HG03342 (cell line): ENCODE measurements at regions not wholly inside any gene's neighbourhood (a gene's known extent, or its start where the extent isn't known, plus 50 kb on each side); places are given as distances from the start of the nearest gene placed in this dataset.

Source experiments
- ATAC-seq: cut with Tn5 transposase; IDR thresholded peaks from one replicate; pipeline ENCODE4 v1.9.1; 2021; ENCODE audit warnings: mild to moderate bottlenecking, moderate library complexity; ENCODE audit not compliant: unreplicated experiment

DNA sequence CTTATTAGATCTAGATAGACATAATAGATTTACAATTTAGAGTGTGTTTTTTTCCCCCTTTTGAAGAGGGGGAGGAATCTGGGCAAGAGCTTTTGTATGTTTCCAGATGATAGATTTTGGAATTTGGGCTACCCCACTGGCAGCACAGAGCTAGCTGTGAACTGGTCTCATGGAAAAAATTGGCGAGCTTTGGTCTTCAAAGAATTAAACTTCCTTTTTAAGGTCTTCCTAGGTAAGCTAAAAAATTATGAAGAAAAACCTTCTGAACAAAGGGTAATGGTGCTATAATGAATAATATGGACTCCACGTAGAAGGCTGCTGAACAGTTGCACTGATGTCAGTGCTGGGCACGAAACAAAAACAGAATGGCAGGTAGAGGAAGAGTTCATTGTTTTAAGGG is 109.3 kb downstream of the ZIC5 start:
- ATAC-seq, result no peak

- no peak for ATAC-seq
Measured at GRCh38 chr13:99861771-99862170, 109.8 kb downstream of the ZIC5 start.

GRCh38 chr13:99860745-99861144 is 110.8 kb downstream of the ZIC5 start:
- no peak for ATAC-seq

DNA sequence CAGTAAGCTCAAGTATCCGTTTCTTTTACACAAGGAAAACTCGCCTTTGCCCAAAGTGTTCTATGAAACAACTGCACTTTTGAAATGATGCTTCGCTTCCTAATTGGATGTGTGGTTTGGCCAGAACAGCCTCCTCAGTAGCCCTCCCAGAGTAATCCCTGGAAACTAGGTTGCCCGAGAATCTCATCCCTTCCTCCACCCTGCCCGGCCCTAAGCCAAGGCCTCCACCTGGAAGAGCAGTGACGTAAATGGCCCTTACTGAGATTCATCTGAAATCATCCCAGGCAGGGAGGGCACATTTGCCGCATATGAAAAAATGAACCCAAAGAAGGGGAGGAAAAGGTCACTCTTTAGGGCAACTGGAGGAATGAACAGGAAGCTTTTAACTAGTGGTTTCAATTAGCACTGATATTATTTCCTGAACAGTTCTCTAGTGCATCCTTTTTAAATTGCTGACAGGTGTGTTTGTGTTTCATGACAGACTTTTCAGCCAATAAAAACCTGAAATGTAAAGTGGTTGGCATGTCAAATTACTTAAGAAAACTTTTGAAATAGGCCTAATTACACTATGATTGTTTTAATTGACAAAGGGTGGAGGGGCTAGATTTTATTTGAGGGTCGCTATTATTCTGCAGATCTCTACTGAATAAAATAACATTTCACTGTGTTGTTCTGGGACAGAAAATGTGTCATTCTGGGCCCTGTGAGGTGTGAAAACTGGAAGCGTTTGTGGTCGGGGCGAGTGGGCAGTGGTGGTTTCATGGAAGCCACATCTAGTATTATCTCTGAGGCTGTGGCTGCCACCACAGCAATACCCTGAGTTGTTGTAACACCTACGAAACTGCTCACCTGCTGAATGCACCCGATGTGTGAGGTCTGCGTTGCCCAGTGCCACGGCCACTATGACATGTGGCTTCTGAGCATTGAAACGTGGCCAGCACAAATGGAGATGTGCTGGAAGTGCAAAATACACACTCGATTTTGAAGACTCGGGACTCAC is 112.1 kb downstream of the ZIC5 start:
- ATAC-seq, result peak; percentile 70

DNA sequence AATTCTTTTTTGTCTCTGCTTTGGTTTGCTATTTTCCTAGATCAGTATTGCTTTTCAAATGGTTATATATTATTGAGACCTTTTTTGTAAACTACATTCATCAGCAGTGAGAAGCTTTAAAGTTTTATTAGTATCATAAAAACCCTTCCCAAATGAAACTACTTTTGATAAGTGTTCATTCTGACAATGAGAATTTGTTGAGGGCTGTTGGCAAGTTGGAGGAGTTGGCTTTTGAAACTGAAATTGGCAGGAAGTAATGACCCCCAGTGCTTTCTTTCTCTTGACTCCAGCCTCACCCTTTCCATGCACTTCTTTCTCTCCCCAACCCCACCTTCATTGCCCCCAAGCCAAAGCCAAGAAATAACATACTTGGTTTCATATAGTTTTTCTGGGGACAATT is 113.8 kb downstream of the ZIC5 start:
- ATAC-seq, result no peak

DNA sequence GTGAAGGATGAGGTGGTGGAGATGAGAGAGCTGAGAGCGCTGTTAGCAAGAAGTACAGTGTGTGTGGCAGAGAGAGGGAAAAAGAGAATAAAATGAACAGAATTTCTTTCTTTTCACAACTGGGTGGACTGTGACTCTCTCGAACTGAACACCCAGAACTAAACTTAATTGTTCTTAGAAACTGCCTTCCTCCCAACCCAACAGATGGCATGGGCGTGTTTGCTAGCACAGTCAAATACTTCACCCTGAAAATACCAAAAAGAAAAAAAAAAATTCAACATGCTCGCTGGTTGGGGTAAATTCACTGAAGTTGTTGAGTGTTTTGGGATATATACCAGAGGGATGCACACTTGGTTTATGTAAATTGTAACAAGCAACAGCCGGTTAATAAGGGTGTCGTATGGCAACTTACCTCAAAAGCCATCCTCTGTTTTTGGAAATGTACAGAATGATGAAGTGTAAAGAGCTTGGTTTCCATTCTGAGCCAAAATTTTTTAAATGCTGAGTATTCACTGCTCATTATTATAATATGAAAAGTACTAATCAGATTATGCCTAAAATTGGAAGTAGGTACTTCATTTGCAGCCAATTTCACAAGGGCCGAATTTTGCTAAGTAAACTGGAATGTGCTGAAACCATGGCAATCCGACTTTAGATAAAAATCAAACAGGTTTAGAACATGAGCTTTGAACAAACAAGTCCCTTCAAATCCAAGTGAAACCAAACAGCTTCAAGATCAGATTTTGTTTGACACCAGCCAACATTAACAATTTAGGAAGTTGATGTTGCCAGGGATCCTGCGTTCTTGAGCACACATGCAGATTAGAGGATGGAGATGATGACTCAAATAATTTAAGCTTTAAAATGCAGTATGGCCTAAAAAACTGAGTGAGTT is 115.8 kb downstream of the ZIC5 start:
- ATAC-seq, result no peak

GRCh38 chr13:99854366-99854765 is 117.2 kb downstream of the ZIC5 start:
- ATAC-seq, result no peak

GRCh38 chr13:99847318-99847750 is 124.2 kb downstream of the ZIC5 start:
- no peak for ATAC-seq

DNA sequence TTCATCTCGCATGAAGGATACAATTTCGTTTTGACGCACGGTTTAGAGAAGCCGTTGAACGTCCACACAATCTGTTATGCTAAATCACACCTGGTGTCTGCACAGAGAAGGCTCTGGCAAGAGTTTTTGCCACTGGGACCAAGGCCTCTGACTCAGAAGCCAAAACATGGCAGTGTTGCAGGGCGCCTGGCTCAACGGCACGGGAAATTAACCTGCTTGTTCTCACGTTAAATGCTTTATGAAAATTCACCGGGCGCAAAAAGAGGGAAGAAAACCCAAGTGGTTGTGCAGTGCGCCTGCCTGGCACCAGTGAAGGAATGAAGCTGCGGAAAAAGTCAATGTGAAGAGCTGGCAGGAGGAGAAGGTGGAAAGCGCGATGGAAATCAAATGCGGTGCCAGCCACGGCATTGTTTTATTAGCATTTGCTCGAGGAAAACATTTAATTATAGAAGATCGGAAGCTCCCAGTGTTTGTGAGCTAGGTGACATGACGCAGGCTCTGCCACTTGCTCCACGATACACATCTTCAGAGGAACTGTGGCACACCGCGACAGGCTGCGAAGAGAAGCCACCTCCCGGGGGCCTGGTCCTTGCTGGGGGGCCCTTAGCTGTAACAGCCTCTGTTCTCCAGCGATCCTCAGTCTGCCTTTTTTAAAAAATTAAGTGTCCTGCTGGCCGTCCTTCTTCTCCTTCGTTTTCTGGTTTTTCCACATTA is 126.2 kb downstream of the ZIC5 start:
- ATAC-seq, result no peak

DNA sequence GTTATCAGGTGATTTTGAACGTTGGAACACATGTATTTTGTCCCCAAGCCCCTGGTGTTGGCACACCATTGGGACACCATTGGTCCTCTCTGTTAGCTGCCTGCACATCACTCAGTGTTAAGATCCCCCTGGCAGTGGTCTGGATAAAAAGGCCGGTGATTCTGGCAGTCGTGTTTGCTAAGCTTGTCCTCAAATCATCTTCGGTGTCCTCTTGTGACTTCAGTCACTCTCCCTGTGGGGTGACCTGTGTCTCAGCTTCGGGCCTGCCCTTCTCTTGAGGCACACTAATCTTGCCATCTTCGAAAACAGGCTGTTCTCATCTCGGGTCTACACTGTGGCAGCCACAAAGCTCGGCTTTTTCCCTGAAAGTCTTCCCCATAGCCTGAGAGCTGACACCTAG is 127.1 kb downstream of the ZIC5 start:
- ATAC-seq, result no peak

GRCh38 chr13:99843872-99844271 is 127.7 kb downstream of the ZIC5 start:
- no peak for ATAC-seq

- ATAC-seq, result no peak
Measured at GRCh38 chr13:99842405-99842804, 129.2 kb downstream of the ZIC5 start.

- ATAC-seq, result no peak
Measured at GRCh38 chr13:99836291-99836690, 135.3 kb downstream of the ZIC5 start.

- ATAC-seq, result no peak
Measured at GRCh38 chr13:99835442-99835841, 136.1 kb downstream of the ZIC5 start.

GRCh38 chr13:99834246-99834645 is 137.3 kb downstream of the ZIC5 start:
- no peak for ATAC-seq

- no peak for ATAC-seq
Measured at GRCh38 chr13:99832347-99832746, 139.2 kb downstream of the ZIC5 start.

DNA sequence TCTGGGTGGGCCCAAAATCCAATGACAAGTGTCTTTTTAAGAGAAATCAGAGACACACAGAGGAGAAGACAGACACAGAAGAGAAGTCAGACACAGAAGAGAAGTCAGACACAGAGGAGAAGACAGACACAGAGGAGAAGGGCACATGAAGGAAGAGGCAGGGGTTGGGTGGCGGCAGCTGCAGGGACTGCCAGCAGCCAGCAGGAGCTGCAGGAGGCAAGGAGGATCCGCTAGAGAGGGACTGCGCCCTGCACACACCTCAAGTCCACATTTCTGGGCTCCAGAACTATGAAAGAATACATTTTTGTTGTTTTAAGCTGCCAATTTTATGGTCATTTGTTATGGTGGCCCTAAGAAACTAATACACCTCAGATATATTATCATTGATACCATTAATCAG is 140.6 kb downstream of the ZIC5 start:
- ATAC-seq, result no peak

- ATAC-seq, result no peak
Measured at GRCh38 chr13:99829593-99830239, 141.9 kb downstream of the ZIC5 start.

DNA sequence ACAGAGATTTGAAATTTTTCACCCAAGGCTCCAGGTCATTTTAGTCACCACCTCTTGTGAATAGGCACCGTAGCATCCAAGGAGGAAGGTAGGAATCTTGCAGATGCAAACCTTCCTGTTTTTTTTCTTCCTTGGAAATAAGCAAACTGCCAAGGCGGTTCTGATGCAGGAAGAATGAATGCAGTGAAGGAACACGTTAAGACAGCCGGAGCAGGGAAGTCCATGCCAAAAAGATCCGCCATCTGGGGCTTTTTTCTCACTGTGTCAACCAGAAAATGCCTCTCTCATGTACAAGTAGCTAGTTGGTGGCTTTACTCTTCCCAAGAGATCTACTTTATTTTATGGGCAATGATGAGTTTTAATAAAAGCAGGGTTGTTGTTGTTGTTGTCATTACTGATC is 142.4 kb downstream of the ZIC5 start:
- ATAC-seq, result no peak

DNA sequence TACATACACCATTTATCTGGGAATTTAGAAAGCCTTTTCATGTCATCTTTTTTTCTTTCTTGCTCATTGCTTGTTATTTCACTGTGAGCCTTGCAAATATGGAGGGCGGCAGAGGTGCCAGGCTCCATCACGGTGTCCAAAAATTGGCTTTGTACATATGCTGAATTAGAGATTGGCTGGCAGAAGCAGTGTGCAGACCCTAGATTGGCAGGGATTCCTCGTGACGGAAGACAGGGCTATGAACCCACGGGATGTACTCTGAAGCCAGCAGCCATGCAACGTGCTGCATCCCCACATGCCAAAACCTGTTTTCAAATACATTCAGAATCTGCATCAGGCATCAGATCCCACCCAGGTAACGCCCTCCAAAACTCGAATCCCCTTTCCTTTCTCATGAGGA is 142.8 kb downstream of the ZIC5 start:
- ATAC-seq, result no peak

DNA sequence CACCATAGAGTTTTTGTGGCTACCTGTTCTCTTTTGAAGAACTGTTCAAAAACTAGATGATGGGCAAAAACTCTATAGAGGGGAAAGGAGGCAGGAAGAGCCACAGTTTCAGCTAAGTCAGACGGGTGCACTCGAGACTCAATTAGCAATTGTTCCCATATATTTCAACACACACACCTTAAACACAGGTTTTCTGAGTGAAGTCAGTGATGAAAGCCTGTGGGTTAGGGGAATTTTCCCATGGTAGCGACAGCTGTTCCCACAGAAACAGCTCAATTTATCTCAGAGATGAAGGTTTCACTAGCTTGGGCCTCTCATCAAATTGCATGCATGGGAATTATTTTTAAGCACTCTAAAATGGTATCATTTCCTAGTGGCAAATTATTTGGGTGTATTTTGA is 143.4 kb downstream of the ZIC5 start:
- ATAC-seq, result no peak
